ENCODE measurements at regions not wholly inside any gene's neighbourhood (a gene's known extent, or its start where the extent isn't known, plus 50 kb on each side); places are given as distances from the start of the nearest gene placed in this dataset.

- H3K4me3 Mint-ChIP-seq, result no peak overlapping the region
- H3K27me3 Mint-ChIP-seq (ENCODE audit: insufficient read depth), result no peaks in the 10 kb centered on the region
- H3K27ac Mint-ChIP-seq, result no peak overlapping the region
- no peak for DNase-seq
- no peaks in the 10 kb centered on the region for H3K4me1 Mint-ChIP-seq (ENCODE audit: low read depth)
- no peaks in the 10 kb centered on the region for H3K36me3 Mint-ChIP-seq (ENCODE audit: low read depth)
- TF ChIP-seq CTCF (IDR thresholded peaks at IDR 0.05), result no peak
- H3K9me3 Mint-ChIP-seq, result no peaks in the 10 kb centered on the region; the same call in 1 of the 2 replicates
Measured at GRCh38 chr3:145750657-145751056, 410.3 kb downstream of the PLOD2 start.

GRCh38 chr3:145752576-145752975, 408.4 kb downstream of the PLOD2 start:
- no peak overlapping the region for H3K4me3 Mint-ChIP-seq
- no peaks in the 10 kb centered on the region for H3K36me3 Mint-ChIP-seq (ENCODE audit: low read depth)
- no peak for TF ChIP-seq CTCF (IDR thresholded peaks at IDR 0.05)
- no peak overlapping the region for H3K27ac Mint-ChIP-seq
- no peaks in the 10 kb centered on the region for H3K4me1 Mint-ChIP-seq (ENCODE audit: low read depth)
- H3K27me3 Mint-ChIP-seq (ENCODE audit: insufficient read depth), result no peaks in the 10 kb centered on the region
- DNase-seq, result no peak
- H3K9me3 Mint-ChIP-seq, result no peaks in the 10 kb centered on the region; the same call in 1 of the 2 replicates

- Mint-ChIP-seq H3K36me3 (ENCODE audit: low read depth) (no peaks in the 10 kb centered on the region), H3K9me3 (no peaks in the 10 kb centered on the region; the same call in 1 of the 2 replicates), H3K4me1 (ENCODE audit: low read depth) (no peaks in the 10 kb centered on the region), H3K27ac (no peak overlapping the region), H3K4me3 (no peak overlapping the region), H3K27me3 (ENCODE audit: insufficient read depth) (no peaks in the 10 kb centered on the region; the same call in 1 of the 2 replicates)
- no peak for TF ChIP-seq CTCF (IDR thresholded peaks at IDR 0.05)
- DNase-seq, result no peak
Measured at GRCh38 chr3:145754605-145755289, 406.2 kb downstream of the PLOD2 start.

GRCh38 chr3:145760036-145760435, 400.9 kb downstream of the PLOD2 start:
- no peaks in the 10 kb centered on the region for H3K36me3 Mint-ChIP-seq (ENCODE audit: low read depth)
- H3K27me3 Mint-ChIP-seq (ENCODE audit: insufficient read depth), result peaks cover 2% of the 10 kb centered on the region; the same call in 1 of the 2 replicates
- no peak for DNase-seq
- H3K9me3 Mint-ChIP-seq, result no peaks in the 10 kb centered on the region; the same call in 1 of the 2 replicates
- H3K4me3 Mint-ChIP-seq, result no peak overlapping the region
- H3K27ac Mint-ChIP-seq, result no peak overlapping the region
- H3K4me1 Mint-ChIP-seq (ENCODE audit: low read depth), result no peaks in the 10 kb centered on the region
- no peak for TF ChIP-seq CTCF (IDR thresholded peaks at IDR 0.05)

GRCh38 chr3:145767909-145768308, 393.1 kb downstream of the PLOD2 start:
- peaks cover 2% of the 10 kb centered on the region; the same call in 1 of the 2 replicates for H3K27me3 Mint-ChIP-seq (ENCODE audit: insufficient read depth)
- H3K36me3 Mint-ChIP-seq (ENCODE audit: low read depth), result no peaks in the 10 kb centered on the region
- no peak overlapping the region for H3K4me3 Mint-ChIP-seq
- no peaks in the 10 kb centered on the region for H3K4me1 Mint-ChIP-seq (ENCODE audit: low read depth)
- no peak for DNase-seq
- peak; percentile 72 for TF ChIP-seq CTCF (IDR thresholded peaks at IDR 0.05)
- no peak overlapping the region for H3K27ac Mint-ChIP-seq
- H3K9me3 Mint-ChIP-seq, result no peaks in the 10 kb centered on the region
